ENCODE measurements at regions not wholly inside any gene's neighbourhood (a gene's known extent, or its start where the extent isn't known, plus 50 kb on each side); places are given as distances from the start of the nearest gene placed in this dataset.

DNA sequence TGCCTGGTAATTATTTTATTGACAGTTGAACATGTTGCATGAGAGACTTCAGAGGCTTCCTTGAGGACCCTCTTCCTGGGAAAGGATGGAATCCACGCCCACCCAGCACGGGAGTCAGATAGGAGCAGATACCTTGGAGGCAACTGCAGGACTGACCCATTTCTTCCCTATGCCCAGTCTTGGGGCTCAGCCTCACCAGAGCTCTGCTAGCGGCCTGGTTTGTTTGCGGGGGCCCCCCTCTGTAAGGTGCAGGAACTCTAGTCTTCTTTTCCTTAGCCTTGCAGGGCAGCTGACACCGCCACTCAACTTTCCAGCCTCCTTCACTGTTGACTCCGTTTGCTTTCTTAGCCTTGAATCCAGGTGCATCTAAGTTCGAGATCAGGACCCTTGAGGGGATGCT, 1032.8 kb downstream of the BRD1 start:
- no peak for TF ChIP-seq PPARA (CRISPR knock-in tag; IDR thresholded peaks at IDR 0.05; ENCODE audit: borderline replicate concordance)
- TF ChIP-seq TOX (CRISPR knock-in tag; IDR thresholded peaks at IDR 0.05; ENCODE audit: borderline replicate concordance): no peak
- TF ChIP-seq GLIS3 (CRISPR knock-in tag; IDR thresholded peaks at IDR 0.05): no peak
- no peak for TF ChIP-seq ZNF565 (CRISPR knock-in tag; conservative IDR thresholded peaks at IDR 0.05; ENCODE audit: low read depth)
- TF ChIP-seq, protein P1, sequence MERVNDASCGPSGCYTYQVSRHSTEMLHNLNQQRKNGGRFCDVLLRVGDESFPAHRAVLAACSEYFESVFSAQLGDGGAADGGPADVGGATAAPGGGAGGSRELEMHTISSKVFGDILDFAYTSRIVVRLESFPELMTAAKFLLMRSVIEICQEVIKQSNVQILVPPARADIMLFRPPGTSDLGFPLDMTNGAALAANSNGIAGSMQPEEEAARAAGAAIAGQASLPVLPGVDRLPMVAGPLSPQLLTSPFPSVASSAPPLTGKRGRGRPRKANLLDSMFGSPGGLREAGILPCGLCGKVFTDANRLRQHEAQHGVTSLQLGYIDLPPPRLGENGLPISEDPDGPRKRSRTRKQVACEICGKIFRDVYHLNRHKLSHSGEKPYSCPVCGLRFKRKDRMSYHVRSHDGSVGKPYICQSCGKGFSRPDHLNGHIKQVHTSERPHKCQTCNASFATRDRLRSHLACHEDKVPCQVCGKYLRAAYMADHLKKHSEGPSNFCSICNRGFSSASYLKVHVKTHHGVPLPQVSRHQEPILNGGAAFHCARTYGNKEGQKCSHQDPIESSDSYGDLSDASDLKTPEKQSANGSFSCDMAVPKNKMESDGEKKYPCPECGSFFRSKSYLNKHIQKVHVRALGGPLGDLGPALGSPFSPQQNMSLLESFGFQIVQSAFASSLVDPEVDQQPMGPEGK (CRISPR knock-in tag; IDR thresholded peaks at IDR 0.05; ENCODE audit: borderline replicate concordance): no peak
- TF ChIP-seq, protein P2, sequence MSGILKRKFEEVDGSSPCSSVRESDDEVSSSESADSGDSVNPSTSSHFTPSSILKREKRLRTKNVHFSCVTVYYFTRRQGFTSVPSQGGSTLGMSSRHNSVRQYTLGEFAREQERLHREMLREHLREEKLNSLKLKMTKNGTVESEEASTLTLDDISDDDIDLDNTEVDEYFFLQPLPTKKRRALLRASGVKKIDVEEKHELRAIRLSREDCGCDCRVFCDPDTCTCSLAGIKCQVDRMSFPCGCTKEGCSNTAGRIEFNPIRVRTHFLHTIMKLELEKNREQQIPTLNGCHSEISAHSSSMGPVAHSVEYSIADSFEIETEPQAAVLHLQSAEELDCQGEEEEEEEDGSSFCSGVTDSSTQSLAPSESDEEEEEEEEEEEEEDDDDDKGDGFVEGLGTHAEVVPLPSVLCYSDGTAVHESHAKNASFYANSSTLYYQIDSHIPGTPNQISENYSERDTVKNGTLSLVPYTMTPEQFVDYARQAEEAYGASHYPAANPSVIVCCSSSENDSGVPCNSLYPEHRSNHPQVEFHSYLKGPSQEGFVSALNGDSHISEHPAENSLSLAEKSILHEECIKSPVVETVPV (CRISPR knock-in tag; IDR thresholded peaks at IDR 0.05): no peak
- no peak for TF ChIP-seq ZNF70 (CRISPR knock-in tag; IDR thresholded peaks at IDR 0.05)
- TF ChIP-seq ISL1 (CRISPR knock-in tag; IDR thresholded peaks at IDR 0.05): no peak
- TF ChIP-seq, protein P3, sequence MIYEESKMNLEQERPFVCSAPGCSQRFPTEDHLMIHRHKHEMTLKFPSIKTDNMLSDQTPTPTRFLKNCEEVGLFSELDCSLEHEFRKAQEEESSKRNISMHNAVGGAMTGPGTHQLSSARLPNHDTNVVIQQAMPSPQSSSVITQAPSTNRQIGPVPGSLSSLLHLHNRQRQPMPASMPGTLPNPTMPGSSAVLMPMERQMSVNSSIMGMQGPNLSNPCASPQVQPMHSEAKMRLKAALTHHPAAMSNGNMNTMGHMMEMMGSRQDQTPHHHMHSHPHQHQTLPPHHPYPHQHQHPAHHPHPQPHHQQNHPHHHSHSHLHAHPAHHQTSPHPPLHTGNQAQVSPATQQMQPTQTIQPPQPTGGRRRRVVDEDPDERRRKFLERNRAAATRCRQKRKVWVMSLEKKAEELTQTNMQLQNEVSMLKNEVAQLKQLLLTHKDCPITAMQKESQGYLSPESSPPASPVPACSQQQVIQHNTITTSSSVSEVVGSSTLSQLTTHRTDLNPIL (CRISPR knock-in tag; IDR thresholded peaks at IDR 0.05; ENCODE audit: low read depth): no peak
- ATAC-seq: no peak

DNA sequence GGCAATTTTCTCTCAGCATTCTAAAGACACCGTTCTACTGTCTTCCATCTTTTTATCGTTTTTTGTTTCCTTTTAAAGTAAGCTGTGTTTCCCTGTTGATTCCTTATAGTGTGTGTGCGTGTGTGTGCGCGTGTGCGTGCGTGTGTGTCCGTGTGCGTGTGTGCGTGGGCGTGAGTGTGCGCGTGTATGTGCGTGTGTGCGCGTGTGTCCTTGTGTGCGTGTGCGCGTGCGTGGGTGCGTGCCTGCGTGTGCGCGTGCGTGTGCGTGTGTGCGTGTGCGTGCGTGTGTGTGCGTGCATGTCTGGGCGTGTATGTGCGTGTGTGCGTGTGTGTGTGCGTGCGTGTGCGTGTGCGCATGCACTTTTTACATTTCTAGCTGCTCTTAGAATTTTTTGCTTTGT, 1033.7 kb downstream of the BRD1 start:
- no peak for ATAC-seq
- TF ChIP-seq ZNF70 (CRISPR knock-in tag; IDR thresholded peaks at IDR 0.05) (no peak), OSR1 (CRISPR knock-in tag; IDR thresholded peaks at IDR 0.05) (no peak), ZNF8 (CRISPR knock-in tag; IDR thresholded peaks at IDR 0.05) (no peak), BACH2 (CRISPR knock-in tag; IDR thresholded peaks at IDR 0.05; ENCODE audit: borderline replicate concordance) (no peak), ISL1 (CRISPR knock-in tag; IDR thresholded peaks at IDR 0.05) (no peak), ZNF565 (CRISPR knock-in tag; conservative IDR thresholded peaks at IDR 0.05; ENCODE audit: low read depth) (no peak)

- no peak for ATAC-seq
- no peak for TF ChIP-seq ZFP3 (CRISPR knock-in tag; IDR thresholded peaks at IDR 0.05)
- TF ChIP-seq, protein P4, sequence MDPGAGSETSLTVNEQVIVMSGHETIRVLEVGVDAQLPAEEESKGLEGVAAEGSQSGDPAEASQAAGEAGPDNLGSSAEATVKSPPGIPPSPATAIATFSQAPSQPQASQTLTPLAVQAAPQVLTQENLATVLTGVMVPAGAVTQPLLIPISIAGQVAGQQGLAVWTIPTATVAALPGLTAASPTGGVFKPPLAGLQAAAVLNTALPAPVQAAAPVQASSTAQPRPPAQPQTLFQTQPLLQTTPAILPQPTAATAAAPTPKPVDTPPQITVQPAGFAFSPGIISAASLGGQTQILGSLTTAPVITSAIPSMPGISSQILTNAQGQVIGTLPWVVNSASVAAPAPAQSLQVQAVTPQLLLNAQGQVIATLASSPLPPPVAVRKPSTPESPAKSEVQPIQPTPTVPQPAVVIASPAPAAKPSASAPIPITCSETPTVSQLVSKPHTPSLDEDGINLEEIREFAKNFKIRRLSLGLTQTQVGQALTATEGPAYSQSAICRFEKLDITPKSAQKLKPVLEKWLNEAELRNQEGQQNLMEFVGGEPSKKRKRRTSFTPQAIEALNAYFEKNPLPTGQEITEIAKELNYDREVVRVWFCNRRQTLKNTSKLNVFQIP (CRISPR knock-in tag; IDR thresholded peaks at IDR 0.05; ENCODE audit: borderline replicate concordance, low read depth): no peak
Observed at GRCh38 chr22:48786679-48786996, 1041.0 kb downstream of the BRD1 start.

DNA sequence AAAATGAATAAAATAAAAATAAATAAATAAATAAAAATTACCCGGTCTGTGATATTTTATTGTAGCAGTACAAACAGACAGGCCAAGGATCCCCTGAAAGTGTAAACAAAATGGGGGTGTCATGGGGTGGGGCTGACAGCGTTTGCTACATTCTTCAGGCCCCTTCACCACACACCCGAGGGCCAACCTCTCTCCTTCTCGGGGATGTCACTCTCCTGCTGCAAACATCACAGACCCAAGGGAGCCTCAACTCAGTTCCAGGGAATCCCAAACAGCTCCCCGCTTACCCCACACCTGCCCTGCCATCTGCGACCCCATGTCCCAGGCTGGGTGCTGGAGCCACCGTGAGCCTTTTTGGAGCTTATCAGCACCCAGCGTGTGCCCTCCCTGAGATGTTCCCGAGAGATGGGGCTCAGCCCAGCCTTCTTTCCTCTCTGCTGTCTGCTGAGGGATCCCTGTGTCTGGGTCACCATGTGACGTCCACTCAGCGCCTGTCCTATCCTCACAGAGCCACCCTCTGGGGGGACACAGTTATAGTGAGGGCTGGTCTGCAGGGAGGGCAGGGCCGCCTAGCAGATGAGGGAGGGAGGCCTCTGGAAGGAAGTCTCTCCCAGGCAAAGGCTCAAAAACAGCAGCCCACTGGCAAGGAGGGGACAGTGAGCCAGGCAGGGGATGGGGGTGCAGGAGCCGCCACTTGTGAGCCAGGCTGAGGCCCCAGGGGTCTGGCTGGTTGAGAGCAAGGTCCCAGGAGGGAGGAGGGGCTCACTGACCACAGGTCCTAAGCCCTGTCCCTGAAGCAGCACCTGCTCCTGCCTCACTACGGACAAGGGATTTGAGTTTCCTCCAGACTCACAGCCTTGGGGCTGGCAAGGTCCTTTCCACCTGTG, 1041.6 kb downstream of the BRD1 start:
- ATAC-seq: no peak
- TF ChIP-seq ESRRG (CRISPR knock-in tag; IDR thresholded peaks at IDR 0.05): no peak
- TF ChIP-seq CSDC2 (CRISPR knock-in tag; IDR thresholded peaks at IDR 0.05): no peak
- no peak for TF ChIP-seq ZNF565 (CRISPR knock-in tag; conservative IDR thresholded peaks at IDR 0.05; ENCODE audit: low read depth)
- TF ChIP-seq ZFP30 (CRISPR knock-in tag; IDR thresholded peaks at IDR 0.05): no peak
- no peak for TF ChIP-seq ZNF70 (CRISPR knock-in tag; IDR thresholded peaks at IDR 0.05)
- TF ChIP-seq, protein P4 (CRISPR knock-in tag; IDR thresholded peaks at IDR 0.05; ENCODE audit: borderline replicate concordance, low read depth): no peak
- no peak for TF ChIP-seq ARNTL (CRISPR knock-in tag; IDR thresholded peaks at IDR 0.05; ENCODE audit: borderline replicate concordance, low read depth)
- no peak for TF ChIP-seq BACH2 (CRISPR knock-in tag; IDR thresholded peaks at IDR 0.05; ENCODE audit: borderline replicate concordance)
- no peak for TF ChIP-seq GLIS3 (CRISPR knock-in tag; IDR thresholded peaks at IDR 0.05)
- TF ChIP-seq, protein P1 (CRISPR knock-in tag; IDR thresholded peaks at IDR 0.05; ENCODE audit: borderline replicate concordance): no peak
- no peak for TF ChIP-seq ZNF8 (CRISPR knock-in tag; IDR thresholded peaks at IDR 0.05)

All from SK-N-SH treated with all-trans-retinoic acid at 6 μM for 48 hours (cell line).